ENCODE measurements at regions not wholly inside any gene's neighbourhood (a gene's known extent, or its start where the extent isn't known, plus 50 kb on each side); places are given as distances from the start of the nearest gene placed in this dataset.

DNA sequence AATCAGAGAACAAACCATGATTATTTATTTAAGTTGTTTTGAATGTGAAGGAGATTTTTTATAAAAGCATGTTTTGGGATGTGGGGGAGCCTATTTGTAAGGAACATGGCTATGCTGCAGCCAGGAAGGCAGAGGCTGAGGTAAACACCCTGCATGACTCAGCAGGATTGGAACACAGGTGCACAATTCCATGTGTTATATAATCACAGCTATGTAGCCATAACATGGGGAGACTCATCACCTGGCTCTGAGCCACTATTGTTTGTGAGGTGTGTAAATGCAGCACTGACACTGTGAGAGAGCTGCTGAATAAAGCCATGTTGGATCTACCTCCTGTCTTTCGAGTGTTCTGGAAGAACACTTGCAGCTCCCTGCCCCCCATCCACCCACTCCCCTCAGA, 1009.8 kb downstream of the DNAH5 start:
- Histone ChIP-seq H3K4me1 (no peaks in the 10 kb centered on the region), H3K36me3 (no peaks in the 10 kb centered on the region), H3K27me3 (no peaks in the 10 kb centered on the region), H3K4me3 (no peak overlapping the region), H3K27ac (no peak overlapping the region), H3K9me3 (no peaks in the 10 kb centered on the region)
- TF ChIP-seq POLR2A (IDR thresholded peaks at IDR 0.05) (no peak), CTCF (IDR thresholded peaks at IDR 0.05) (no peak), POLR2AphosphoS5 (IDR thresholded peaks at IDR 0.05) (no peak), EP300 (IDR thresholded peaks at IDR 0.05) (no peak)
- WGBS, 2 donors: 61 to 70% methylated on average over 1 of the region's 1 CpG
- DNase-seq: no peak
- intact Hi-C loops (cut with DNase I): no loop called here

GRCh38 chr5:12920527-12920926, 1016.3 kb upstream of the CTNND2 start:
- H3K27ac ChIP-seq: no peak overlapping the region
- no peaks in the 10 kb centered on the region for H3K27me3 ChIP-seq
- H3K4me3 ChIP-seq: no peak overlapping the region
- no peaks in the 10 kb centered on the region for H3K36me3 ChIP-seq
- no peak for DNase-seq
- intact Hi-C loops (cut with DNase I): no loop called here
- 85 to 87% methylated on average over 2 of the region's 2 CpGs for WGBS, 2 donors
- no peak for TF ChIP-seq CTCF (IDR thresholded peaks at IDR 0.05)
- TF ChIP-seq POLR2A (IDR thresholded peaks at IDR 0.05): no peak
- TF ChIP-seq POLR2AphosphoS5 (IDR thresholded peaks at IDR 0.05): no peak
- no peak for TF ChIP-seq EP300 (IDR thresholded peaks at IDR 0.05)
- H3K4me1 ChIP-seq: no peaks in the 10 kb centered on the region
- peaks cover 0 to 15% (median 0%) of the 10 kb centered on the region in 4 donors for H3K9me3 ChIP-seq

- H3K27ac ChIP-seq: no peak overlapping the region
- no peak for TF ChIP-seq CTCF (IDR thresholded peaks at IDR 0.05)
- TF ChIP-seq POLR2AphosphoS5 (IDR thresholded peaks at IDR 0.05): no peak
- no peak for TF ChIP-seq POLR2A (IDR thresholded peaks at IDR 0.05)
- no peak for TF ChIP-seq EP300 (IDR thresholded peaks at IDR 0.05)
- peaks cover 0 to 1% (median 0%) of the 10 kb centered on the region in 4 donors for H3K9me3 ChIP-seq
- 49 to 69% methylated on average over 4 of the region's 4 CpGs for WGBS, 2 donors
- H3K4me3 ChIP-seq: no peak overlapping the region
- H3K27me3 ChIP-seq: no peaks in the 10 kb centered on the region
- H3K36me3 ChIP-seq: no peaks in the 10 kb centered on the region
- DNase-seq: no peak
- H3K4me1 ChIP-seq: no peaks in the 10 kb centered on the region
- intact Hi-C loops (cut with DNase I): no loop called here
Observed at GRCh38 chr5:12911156-12911555, 1006.9 kb upstream of the CTNND2 start.

- H3K36me3 ChIP-seq: no peaks in the 10 kb centered on the region
- no peak for DNase-seq
- TF ChIP-seq POLR2A (IDR thresholded peaks at IDR 0.05): no peak
- TF ChIP-seq EP300 (IDR thresholded peaks at IDR 0.05): no peak
- TF ChIP-seq POLR2AphosphoS5 (IDR thresholded peaks at IDR 0.05): no peak
- no peak for TF ChIP-seq CTCF (IDR thresholded peaks at IDR 0.05)
- WGBS, 2 donors: 39 to 65% methylated on average over 3 of the region's 3 CpGs
- intact Hi-C loops (cut with DNase I): no loop called here
- H3K4me1 ChIP-seq: no peaks in the 10 kb centered on the region
- no peaks in the 10 kb centered on the region for H3K27me3 ChIP-seq
- no peak overlapping the region for H3K4me3 ChIP-seq
- no peak overlapping the region for H3K27ac ChIP-seq
- H3K9me3 ChIP-seq: no peaks in the 10 kb centered on the region
Observed at GRCh38 chr5:12910641-12911040, 1006.4 kb upstream of the CTNND2 start.

GRCh38 chr5:12902611-12903010, 998.4 kb upstream of the CTNND2 start:
- intact Hi-C loops (cut with DNase I): no loop called here
- 51 to 73% methylated on average over 4 of the region's 4 CpGs for WGBS, 2 donors
- no peaks in the 10 kb centered on the region for H3K9me3 ChIP-seq
- H3K27ac ChIP-seq: no peak overlapping the region
- no peaks in the 10 kb centered on the region for H3K4me1 ChIP-seq
- H3K36me3 ChIP-seq: no peaks in the 10 kb centered on the region
- TF ChIP-seq CTCF (IDR thresholded peaks at IDR 0.05): no peak
- no peak for TF ChIP-seq EP300 (IDR thresholded peaks at IDR 0.05)
- TF ChIP-seq POLR2AphosphoS5 (IDR thresholded peaks at IDR 0.05): no peak
- no peak for TF ChIP-seq POLR2A (IDR thresholded peaks at IDR 0.05)
- DNase-seq: no peak
- H3K27me3 ChIP-seq: no peaks in the 10 kb centered on the region
- H3K4me3 ChIP-seq: no peak overlapping the region

Data from sigmoid colon (tissue), 6 donors.